GM12891 (cell line): ENCODE measurements at regions not wholly inside any gene's neighbourhood (a gene's known extent, or its start where the extent isn't known, plus 50 kb on each side); places are given as distances from the start of the nearest gene placed in this dataset.

Source experiments
- POLR2A ChIP-seq: IDR thresholded peaks from 2 replicates; pipeline ENCODE4 v1.6.1; 2011; ENCODE audit warnings: low read depth, low read length, control low read depth
- POU2F2 ChIP-seq: IDR thresholded peaks from 2 replicates; pipeline ENCODE4 v1.6.1; 2011; ENCODE audit warnings: low read depth, mild to moderate bottlenecking, control low read depth, low read length, moderate library complexity
- TAF1 ChIP-seq: IDR thresholded peaks from 2 replicates; pipeline ENCODE4 v1.6.1; 2011; ENCODE audit warnings: low read depth, low read length, control low read depth

DNA sequence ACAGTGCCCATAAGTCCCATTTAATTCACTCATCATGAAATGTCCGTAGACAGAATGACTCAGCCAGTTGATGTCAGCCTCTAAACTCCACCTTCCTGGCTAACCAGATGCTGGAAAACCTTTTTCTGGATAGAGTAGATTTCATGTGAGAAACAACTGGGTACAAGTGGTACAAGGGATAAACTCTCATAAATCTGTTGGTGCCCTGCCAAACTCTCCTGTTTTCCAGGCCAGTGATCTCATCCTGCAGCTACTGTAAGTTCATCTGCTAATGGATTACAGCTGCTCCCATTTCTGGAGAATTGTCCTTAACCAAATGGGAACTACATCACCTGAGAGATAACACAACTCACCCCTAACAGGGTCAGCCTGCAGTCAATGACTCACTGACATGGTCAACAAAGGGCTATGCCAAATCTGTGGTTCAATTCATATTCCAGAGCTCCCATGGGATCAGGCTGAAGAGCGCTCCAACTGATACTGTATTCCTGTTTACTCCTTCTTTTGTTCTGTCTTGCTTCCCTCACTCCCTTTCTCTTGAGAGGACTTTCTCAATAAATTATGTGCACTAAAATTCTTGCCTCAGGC is 210.1 kb upstream of the HDDC2 start:
- TF ChIP-seq POLR2A: no peak
- TF ChIP-seq POU2F2: no peak
- TF ChIP-seq TAF1: no peak
